ENCODE measurements at regions not wholly inside any gene's neighbourhood (a gene's known extent, or its start where the extent isn't known, plus 50 kb on each side); places are given as distances from the start of the nearest gene placed in this dataset.

- no peak overlapping the region for H3K27ac ChIP-seq
- no peak for TF ChIP-seq ZFX (IDR thresholded peaks at IDR 0.05)
- no peak for TF ChIP-seq CTCF (conservative IDR thresholded peaks at IDR 0.05)
Measured at GRCh38 chr6:99096170-99096569, 148.4 kb upstream of the FBXL4 start.

- TF ChIP-seq CTCF (conservative IDR thresholded peaks at IDR 0.05), result no peak
- TF ChIP-seq ZFX (IDR thresholded peaks at IDR 0.05), result no peak
- no peak overlapping the region for H3K27ac ChIP-seq
Measured at GRCh38 chr6:99093456-99094190, 145.9 kb upstream of the FBXL4 start.

GRCh38 chr6:99092461-99092860 lies 144.7 kb upstream of the FBXL4 start:
- H3K27ac ChIP-seq, result no peak overlapping the region
- TF ChIP-seq ZFX (IDR thresholded peaks at IDR 0.05) (no peak), CTCF (conservative IDR thresholded peaks at IDR 0.05) (no peak)

- TF ChIP-seq ZFX (IDR thresholded peaks at IDR 0.05), result no peak
- no peak for TF ChIP-seq CTCF (conservative IDR thresholded peaks at IDR 0.05)
- no peak overlapping the region for H3K27ac ChIP-seq
Measured at GRCh38 chr6:99091985-99092384, 144.2 kb upstream of the FBXL4 start.

- no peak overlapping the region for H3K27ac ChIP-seq
- no peak for TF ChIP-seq CTCF (conservative IDR thresholded peaks at IDR 0.05)
- no peak for TF ChIP-seq ZFX (IDR thresholded peaks at IDR 0.05)
Measured at GRCh38 chr6:99080191-99080590, 132.4 kb upstream of the FBXL4 start.

- TF ChIP-seq CTCF (conservative IDR thresholded peaks at IDR 0.05) (no peak), ZFX (IDR thresholded peaks at IDR 0.05) (no peak)
- no peak overlapping the region for H3K27ac ChIP-seq
Measured at GRCh38 chr6:99079058-99079457, 131.3 kb upstream of the FBXL4 start.

- TF ChIP-seq ZFX (IDR thresholded peaks at IDR 0.05), result no peak
- TF ChIP-seq CTCF (conservative IDR thresholded peaks at IDR 0.05), result no peak
- H3K27ac ChIP-seq, result no peak overlapping the region
Measured at GRCh38 chr6:99073223-99073622, 125.5 kb upstream of the FBXL4 start.
